Stimulated activated CD8-positive, alpha-beta memory T cell treated with anti-CD3 and anti-CD28 coated beads, Interleukin-2, amount 100 ng/mL, for 1 hour (primary cell): ENCODE measurements at regions not wholly inside any gene's neighbourhood (a gene's known extent, or its start where the extent isn't known, plus 50 kb on each side); places are given as distances from the start of the nearest gene placed in this dataset.

ENCODE experiments used
- DNase-seq, 2 donors: peaks; one replicate each; pipeline ENCODE4 v3.0.0-alpha.2; 2020; ENCODE audit warnings: low read depth in 2 of 2

DNA sequence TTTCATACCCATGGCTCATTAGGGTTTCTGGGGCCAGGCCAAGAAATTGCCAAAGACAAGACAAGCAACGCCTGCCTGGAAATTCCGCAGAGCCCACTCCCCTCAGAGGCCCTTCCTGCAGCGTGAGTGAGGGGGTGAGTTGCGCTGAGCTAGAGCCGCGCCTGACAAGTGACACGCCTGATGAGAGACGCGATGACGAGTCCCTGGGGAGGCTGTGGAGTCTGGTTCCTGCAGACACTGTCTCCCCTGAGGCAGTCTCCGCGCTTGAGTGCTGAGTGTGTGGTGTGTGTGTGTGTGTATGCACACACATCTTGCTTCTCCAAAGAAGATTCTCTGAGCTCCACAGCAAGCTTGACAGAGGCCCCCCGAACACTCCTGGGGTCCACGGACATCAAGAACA lies 269.8 kb downstream of the BCOR start:
- no peak for DNase-seq

- no peak for DNase-seq
Observed at GRCh38 chrX:39828971-39829370, 268.8 kb downstream of the BCOR start.

DNA sequence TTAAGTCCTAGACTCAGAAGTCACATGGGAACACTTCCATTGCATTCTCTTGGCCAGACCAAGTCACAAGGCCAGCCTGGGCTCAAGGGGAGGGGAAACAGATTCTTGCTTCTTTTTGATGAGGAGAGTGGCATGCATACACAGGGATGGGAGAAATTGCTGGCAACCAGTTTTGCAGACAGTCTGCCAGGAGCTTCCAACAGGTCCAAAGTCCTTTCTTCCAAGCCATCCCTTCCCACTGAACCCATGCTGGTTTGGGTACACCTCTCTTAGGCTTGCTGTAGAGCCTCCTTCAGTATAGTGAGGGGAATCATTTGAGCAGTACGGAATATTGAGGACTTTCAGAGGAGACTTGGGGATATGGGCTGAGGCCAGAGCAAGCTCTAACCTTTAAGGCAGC lies 267.8 kb downstream of the BCOR start:
- DNase-seq, result no peak

DNA sequence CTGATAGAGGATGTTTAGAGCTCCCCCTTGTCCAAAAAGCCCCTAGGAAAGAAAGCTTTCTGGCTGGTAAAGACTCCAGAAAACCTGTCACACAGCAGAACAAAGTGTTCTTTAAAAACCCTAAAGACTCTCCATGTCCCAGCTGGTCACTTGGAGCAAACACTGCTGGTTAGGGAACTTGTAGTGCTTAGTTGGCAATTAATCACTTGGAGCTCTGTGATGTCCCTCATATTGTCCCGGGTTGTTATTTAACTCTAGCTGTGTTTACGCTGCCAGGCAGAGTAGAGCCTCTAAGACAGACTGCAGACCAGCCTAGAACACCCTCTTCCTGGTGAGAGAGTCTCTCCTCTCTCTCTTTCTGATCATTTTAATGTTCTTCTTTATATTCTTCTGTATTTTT lies 267.3 kb downstream of the BCOR start:
- DNase-seq, result no peak

GRCh38 chrX:39832211-39832610 lies 265.5 kb downstream of the BCOR start:
- DNase-seq, result no peak

GRCh38 chrX:39834600-39834999 lies 263.2 kb downstream of the BCOR start:
- no peak for DNase-seq

GRCh38 chrX:39835241-39835640 lies 262.5 kb downstream of the BCOR start:
- no peak for DNase-seq

DNA sequence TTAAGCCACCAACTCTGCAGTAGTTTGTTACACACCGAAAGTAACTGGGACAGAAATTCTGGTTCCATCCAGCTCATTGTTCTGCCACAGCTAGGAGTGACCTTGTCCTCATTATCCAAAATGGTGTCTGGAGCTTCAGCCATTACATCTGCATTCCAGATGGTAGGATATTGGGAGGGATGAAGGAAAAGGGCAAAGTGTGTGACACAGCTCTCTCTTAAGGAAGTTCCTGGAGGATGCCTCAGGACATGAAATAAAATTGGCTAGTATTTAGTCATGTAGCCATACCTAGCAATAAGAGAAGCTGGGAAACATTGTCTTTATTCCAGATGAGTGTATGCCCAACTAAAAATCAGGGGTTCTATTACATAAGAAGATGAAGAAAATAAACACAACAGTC lies 262.0 kb downstream of the BCOR start:
- no peak for DNase-seq

GRCh38 chrX:39836802-39837420 lies 260.8 kb downstream of the BCOR start:
- no peak for DNase-seq

DNA sequence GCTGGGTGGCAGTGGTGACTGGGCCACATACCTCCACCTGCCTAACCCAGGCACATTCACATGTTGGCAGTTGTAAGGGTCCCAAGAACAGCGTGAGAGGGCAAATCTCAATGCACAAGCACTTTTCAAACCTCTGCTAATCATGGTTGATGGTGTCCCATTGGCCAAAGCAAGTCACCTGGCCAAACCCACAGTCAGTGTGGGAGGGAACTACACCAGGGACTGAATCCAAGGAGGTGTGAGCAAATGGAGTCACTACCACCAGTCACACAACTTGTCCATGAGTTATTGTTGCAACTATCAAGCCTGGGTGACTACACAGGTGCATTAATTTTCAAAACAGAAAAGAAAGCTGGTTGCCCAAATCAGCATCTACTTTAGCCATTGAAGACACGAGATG lies 260.1 kb downstream of the BCOR start:
- no peak for DNase-seq

DNA sequence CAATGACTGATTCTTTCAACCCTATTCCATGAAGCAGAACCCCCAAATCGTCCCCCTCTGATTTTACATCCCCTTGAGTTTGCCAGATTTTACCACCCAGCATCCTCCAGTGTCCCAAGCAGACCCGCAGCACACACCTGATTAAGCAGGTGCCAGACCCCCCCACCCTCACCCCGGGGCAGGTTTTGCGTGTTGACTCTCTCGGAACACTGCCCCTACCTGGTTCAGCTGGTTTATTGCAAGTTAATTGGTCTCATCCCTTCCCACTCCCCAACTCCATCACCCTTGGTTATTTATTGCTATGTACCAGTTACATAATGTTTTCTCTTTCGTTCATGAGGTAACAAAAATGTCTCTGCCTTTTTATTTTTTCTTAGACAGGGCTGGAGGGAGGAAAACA lies 258.4 kb downstream of the BCOR start:
- DNase-seq, result no peak

GRCh38 chrX:39840133-39840532 lies 257.6 kb downstream of the BCOR start:
- DNase-seq, result no peak

GRCh38 chrX:39840581-39841093 lies 257.1 kb downstream of the BCOR start:
- no peak for DNase-seq

- DNase-seq, result no peak
Observed at GRCh38 chrX:39841604-39842003, 256.2 kb downstream of the BCOR start.

- no peak for DNase-seq
Observed at GRCh38 chrX:39842281-39842973, 255.3 kb downstream of the BCOR start.

GRCh38 chrX:39843318-39843717 lies 254.4 kb downstream of the BCOR start:
- no peak for DNase-seq

GRCh38 chrX:39845233-39845632 lies 252.5 kb downstream of the BCOR start:
- no peak for DNase-seq

DNA sequence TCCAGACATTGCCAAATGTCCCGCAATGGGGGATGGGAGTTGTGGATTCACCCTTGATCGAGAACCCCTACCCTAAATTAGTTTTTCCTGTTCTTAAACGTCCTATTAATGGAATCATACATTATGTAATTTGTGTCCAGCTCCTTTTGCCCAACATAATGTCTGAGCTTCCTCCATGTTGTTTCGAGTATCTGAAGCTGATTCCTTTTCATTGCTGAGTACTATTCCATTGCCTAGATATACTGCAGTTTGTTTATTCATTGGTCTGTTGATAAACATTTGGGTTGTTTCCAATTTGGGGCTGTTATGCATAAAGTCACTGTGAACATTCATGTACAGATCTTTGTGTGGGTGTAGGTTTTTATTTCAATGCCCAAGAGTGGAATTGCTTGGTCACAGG lies 251.3 kb downstream of the BCOR start:
- DNase-seq, result no peak

DNA sequence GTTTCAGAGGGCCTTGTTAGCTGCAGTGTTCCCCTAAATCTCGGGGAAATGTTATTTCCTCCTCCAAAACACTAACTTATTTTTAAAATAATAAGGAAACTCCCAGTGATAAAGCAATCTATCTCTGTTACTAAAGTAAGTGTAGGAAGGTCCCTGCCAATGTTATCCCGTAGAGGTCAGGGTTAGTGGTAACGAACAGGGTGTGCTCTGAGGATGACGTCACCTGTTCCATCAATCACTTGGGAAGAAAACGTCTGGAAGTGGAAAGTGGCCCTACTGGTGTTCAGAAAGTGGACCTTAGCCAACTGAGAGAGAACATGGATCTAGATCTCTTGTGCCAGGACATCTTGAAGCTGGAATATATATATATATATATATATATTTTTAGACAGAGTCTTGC lies 249.5 kb downstream of the BCOR start:
- DNase-seq, result no peak

DNA sequence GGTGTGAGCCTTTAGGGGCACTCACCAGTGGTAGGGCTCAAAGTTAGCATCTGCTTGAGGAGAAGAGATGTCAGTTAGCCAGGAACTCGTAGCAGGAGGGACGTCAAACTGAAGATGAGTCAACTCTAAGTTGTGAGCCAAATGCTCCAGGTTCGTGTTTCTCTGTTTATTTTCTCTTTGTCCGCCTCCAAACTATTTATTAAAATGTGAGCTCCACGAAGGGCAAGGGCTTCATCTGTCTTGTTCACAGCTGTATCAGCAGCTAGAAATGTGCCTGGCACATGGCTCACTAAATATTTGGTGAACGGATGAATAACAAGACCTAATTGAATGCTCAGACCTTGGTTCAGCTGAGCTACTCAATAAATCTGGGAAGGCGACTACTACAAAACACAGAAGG lies 248.9 kb downstream of the BCOR start:
- no peak for DNase-seq

DNA sequence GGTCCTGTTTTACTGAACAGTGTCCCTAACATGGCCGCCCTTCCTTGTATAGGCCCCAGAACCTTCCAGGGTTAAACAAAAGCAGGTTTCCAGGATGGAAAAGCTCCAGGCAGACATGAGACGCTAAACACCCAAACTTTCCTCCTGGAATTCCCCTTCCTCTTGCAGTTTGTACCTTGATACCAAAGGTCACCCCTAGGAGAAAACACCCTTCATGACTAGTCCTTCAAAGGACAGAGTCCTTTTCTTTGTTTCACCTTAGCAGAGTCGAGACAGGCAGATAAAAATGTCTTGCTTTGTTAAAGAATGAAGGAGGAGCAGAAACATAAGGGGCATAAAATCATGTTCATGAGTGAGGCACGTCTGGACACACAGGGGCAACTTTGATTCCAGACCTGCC lies 247.5 kb downstream of the BCOR start:
- DNase-seq, result no peak

- no peak for DNase-seq
Observed at GRCh38 chrX:39850630-39851152, 247.1 kb downstream of the BCOR start.

DNA sequence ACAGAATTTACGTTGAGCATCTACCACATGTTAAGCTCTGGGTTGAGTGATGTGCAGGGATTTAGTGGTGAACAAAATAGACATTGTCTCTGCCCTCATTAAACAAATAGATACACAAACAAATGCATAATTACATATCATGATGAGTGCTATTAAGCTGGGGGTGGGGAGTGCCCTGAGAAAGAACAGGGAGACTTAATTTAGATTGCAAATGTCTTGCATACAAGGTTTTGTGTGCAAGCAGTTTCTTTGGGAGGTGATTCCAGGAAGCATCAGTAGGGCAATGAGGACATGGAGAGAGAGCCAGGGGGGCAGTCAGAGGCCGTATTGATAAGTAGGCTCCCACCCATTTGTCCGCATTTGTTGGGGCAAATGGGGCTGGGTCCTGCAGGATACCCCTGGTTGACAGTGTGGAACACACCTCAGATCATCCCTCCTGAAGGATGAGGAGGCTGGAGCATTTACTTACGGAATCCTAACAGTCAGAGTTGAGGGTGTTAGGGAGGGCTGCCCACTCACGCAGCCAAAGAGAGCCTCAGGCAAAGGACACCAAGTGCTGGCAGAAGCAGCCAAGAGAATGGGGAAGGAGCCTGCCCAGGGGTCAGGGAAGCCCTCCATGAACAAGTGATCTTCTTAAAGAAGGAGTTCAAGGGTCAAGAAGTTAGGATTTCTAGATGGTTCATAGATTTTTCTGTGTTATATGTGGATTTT lies 245.9 kb downstream of the BCOR start:
- no peak for DNase-seq
